Gastroesophageal sphincter (tissue), 3 donors: ENCODE measurements at regions not wholly inside any gene's neighbourhood (a gene's known extent, or its start where the extent isn't known, plus 50 kb on each side); places are given as distances from the start of the nearest gene placed in this dataset.

Experiments
- POLR2AphosphoS5 ChIP-seq: sonication (generic); formaldehyde crosslinking; IDR thresholded peaks from one replicate; pipeline ENCODE4 v1.6.1; 2017; ENCODE audit warnings: antibody characterized with exemption
- TF ChIP-seq, protein P1 (sequence below), 4 experiments: fragments of 200-600 bp in 2 of 4; fragments of 450-650 bp in 2 of 4; sonication (generic) in 1 of 4; IDR thresholded peaks; one replicate each; pipeline ENCODE4 v1.5.1; 2017 to 2019; ENCODE audit warnings: antibody characterized with exemption in 4 of 4, mild to moderate bottlenecking in 2 of 4, moderate library complexity in 2 of 4

DNA sequence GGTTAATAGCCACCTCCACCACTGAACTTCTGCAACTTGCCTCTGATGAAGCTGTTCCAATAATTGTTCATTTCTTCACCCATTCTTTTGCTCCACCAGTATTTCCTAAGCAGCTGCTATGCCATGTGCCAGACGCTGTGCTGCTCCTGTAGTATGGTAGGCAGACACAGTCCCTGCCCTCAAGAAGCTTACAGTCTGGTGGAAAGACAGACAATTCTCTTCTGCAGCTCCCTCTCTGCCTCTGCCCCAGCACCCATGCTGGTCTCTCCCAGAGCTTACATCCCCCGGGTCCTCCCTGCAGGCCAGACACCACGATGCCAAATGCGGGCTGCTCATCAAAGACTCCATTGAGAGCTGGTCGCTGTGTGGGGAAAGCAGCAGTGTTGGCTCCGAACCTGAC, 111.6 kb upstream of the ESRRB start:
- TF ChIP-seq, protein P1, sequence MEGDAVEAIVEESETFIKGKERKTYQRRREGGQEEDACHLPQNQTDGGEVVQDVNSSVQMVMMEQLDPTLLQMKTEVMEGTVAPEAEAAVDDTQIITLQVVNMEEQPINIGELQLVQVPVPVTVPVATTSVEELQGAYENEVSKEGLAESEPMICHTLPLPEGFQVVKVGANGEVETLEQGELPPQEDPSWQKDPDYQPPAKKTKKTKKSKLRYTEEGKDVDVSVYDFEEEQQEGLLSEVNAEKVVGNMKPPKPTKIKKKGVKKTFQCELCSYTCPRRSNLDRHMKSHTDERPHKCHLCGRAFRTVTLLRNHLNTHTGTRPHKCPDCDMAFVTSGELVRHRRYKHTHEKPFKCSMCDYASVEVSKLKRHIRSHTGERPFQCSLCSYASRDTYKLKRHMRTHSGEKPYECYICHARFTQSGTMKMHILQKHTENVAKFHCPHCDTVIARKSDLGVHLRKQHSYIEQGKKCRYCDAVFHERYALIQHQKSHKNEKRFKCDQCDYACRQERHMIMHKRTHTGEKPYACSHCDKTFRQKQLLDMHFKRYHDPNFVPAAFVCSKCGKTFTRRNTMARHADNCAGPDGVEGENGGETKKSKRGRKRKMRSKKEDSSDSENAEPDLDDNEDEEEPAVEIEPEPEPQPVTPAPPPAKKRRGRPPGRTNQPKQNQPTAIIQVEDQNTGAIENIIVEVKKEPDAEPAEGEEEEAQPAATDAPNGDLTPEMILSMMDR (IDR thresholded peaks at IDR 0.05) = no peak
- TF ChIP-seq POLR2AphosphoS5 = no peak
